A549 (cell line): ENCODE measurements at regions not wholly inside any gene's neighbourhood (a gene's known extent, or its start where the extent isn't known, plus 50 kb on each side); places are given as distances from the start of the nearest gene placed in this dataset.
A peak's percentile ranks its signal among the peaks of the same experiment; 100 is the strongest.

ENCODE experiments used
- ATAC-seq, 2 experiments: fragments of 200-7000 bp in 1 of 2; fragments of >200 bp in 1 of 2; cut with Nextera tagmentation in 1 of 2; cut with Tn5 transposase in 1 of 2; 3 replicates each; pipeline versions ENCODE4 v1.8.0 to v1.9.1; 2018 to 2020; ENCODE audit warnings: mild to moderate bottlenecking in 1 of 2, moderate library complexity in 1 of 2
- CTCF ChIA-PET: fragments of 300-600 bp; sonication (Branson Sonifier 250); formaldehyde crosslinking; extraction: SDS; loops from one replicate; lab custom pipeline; 2021; ENCODE audit warnings: antibody characterized with exemption, inconsistent platforms; lab: Yijun Ruan, JAX
- POLR2A ChIA-PET: fragments of 350-600 bp; formaldehyde crosslinking; extraction: SDS; loops from one replicate; lab custom pipeline; 2021; ENCODE audit warnings: antibody characterized with exemption, inconsistent platforms; lab: Yijun Ruan, JAX
- DNase-seq, 2 experiments: peaks; one replicate each; pipeline versions ENCODE4 v3.0.0 to v3.0.0-alpha.2; 2011 to 2016; ENCODE audit warnings: low read depth in 1 of 2, low spot score in 1 of 2
- FAIRE-seq: peaks from 2 replicates; lab custom pipeline; 2011; peaks lifted over from hg19 to GRCh38; lab: Jason Lieb, UNC
- H3K27ac ChIP-seq, 2 experiments: fragments of >200 bp; sonication (Bioruptor Twin); formaldehyde crosslinking; 3 replicates each; pipeline ENCODE4 v1.5.1; 2016 to 2017
- H3K4me1 ChIP-seq: fragments of >200 bp; sonication (Bioruptor Twin); formaldehyde crosslinking; 3 replicates; pipeline ENCODE4 v1.6.1; 2016
- H3K4me2 ChIP-seq: fragments of >200 bp; sonication (Bioruptor Twin); formaldehyde crosslinking; 3 replicates; pipeline ENCODE4 v1.6.1; 2016
- H3K4me3 ChIP-seq: fragments of >200 bp; sonication (Bioruptor Twin); formaldehyde crosslinking; 3 replicates; pipeline ENCODE4 v1.5.1; 2016
- H3K9me3 ChIP-seq: fragments of >200 bp; sonication (Bioruptor Twin); formaldehyde crosslinking; 3 replicates; pipeline ENCODE4 v1.6.1; 2016
- CBX8 ChIP-seq: fragments of 200-600 bp; sonication (generic); IDR thresholded peaks from 2 replicates; pipeline ENCODE4 v1.6.1; 2016
- CTCF ChIP-seq: fragments of >200 bp; sonication (Bioruptor Twin); formaldehyde crosslinking; IDR thresholded peaks from 3 replicates; pipeline ENCODE4 v1.5.1; 2016
- ELK1 ChIP-seq: fragments of 150-350 bp; IDR thresholded peaks from 2 replicates; pipeline ENCODE4 v1.6.1; 2014; ENCODE audit warnings: low read depth, mild to moderate bottlenecking, low read length
- EP300 ChIP-seq, 2 experiments: fragments of >200 bp; sonication (Bioruptor Twin); formaldehyde crosslinking; IDR thresholded peaks; 2 replicates in 1 of 2; 3 replicates in 1 of 2; pipeline ENCODE4 v1.6.1; 2016 to 2017
- FOSB ChIP-seq: fragments of 250-450 bp; sonication (Bioruptor Pico); IDR thresholded peaks from 2 replicates; pipeline ENCODE4 v1.5.0; 2020; ENCODE audit warnings: mild to moderate bottlenecking, moderate library complexity
- FOXS1 ChIP-seq: fragments of 250-450 bp; sonication (Bioruptor Pico); IDR thresholded peaks from 2 replicates; pipeline ENCODE4 v1.5.0; 2020; ENCODE audit warnings: mild to moderate bottlenecking, moderate library complexity
- GATA3 ChIP-seq: IDR thresholded peaks from 2 replicates; pipeline ENCODE4 v1.6.1; 2012; ENCODE audit warnings: borderline replicate concordance
- HMGXB4 ChIP-seq: fragments of 250-450 bp; sonication (Bioruptor Pico); IDR thresholded peaks from 2 replicates; pipeline ENCODE4 v1.5.0; 2021; ENCODE audit warnings: mild to moderate bottlenecking, moderate library complexity, borderline replicate concordance
- HOXB5 ChIP-seq: fragments of 250-450 bp; sonication (Bioruptor Pico); IDR thresholded peaks from 2 replicates; pipeline ENCODE4 v1.5.0; 2020; ENCODE audit warnings: mild to moderate bottlenecking, moderate library complexity
- JUNB ChIP-seq: fragments of >200 bp; sonication (Bioruptor Twin); formaldehyde crosslinking; IDR thresholded peaks from 2 replicates; pipeline ENCODE4 v1.6.1; 2016
- MAFK ChIP-seq: fragments of 450-650 bp; IDR thresholded peaks from 2 replicates; pipeline ENCODE4 v1.6.1; 2014; ENCODE audit not compliant: partially characterized antibody
- MAZ ChIP-seq: fragments of 150-350 bp; IDR thresholded peaks from 2 replicates; pipeline ENCODE4 v1.6.1; 2014; ENCODE audit warnings: antibody characterized with exemption, low read depth, low read length, borderline replicate concordance
- MYC ChIP-seq: IDR thresholded peaks from 2 replicates; pipeline ENCODE4 v1.6.1; 2012; ENCODE audit warnings: mild to moderate bottlenecking, inconsistent platforms, low read length, improper control_type of control experiment, borderline replicate concordance
- PBX3 ChIP-seq: IDR thresholded peaks from 2 replicates; pipeline ENCODE4 v1.6.1; 2012
- PHF8 ChIP-seq: fragments of 200-600 bp; sonication (generic); IDR thresholded peaks from 2 replicates; pipeline ENCODE4 v1.6.1; 2016; ENCODE audit warnings: low read depth, mild to moderate bottlenecking, antibody characterized with exemption, moderate library complexity, borderline replicate concordance
- SMC3 ChIP-seq: fragments of >200 bp; sonication (Bioruptor Twin); formaldehyde crosslinking; IDR thresholded peaks from 3 replicates; pipeline ENCODE4 v1.6.1; 2018; ENCODE audit warnings: inconsistent platforms
- TFCP2L1 ChIP-seq: fragments of 250-450 bp; sonication (Bioruptor Pico); IDR thresholded peaks from 2 replicates; pipeline ENCODE4 v1.5.0; 2021; ENCODE audit warnings: mild to moderate bottlenecking
- TP53 ChIP-seq: fragments of 250-450 bp; sonication (Bioruptor Pico); IDR thresholded peaks from 2 replicates; pipeline ENCODE4 v1.5.0; 2021; ENCODE audit warnings: mild to moderate bottlenecking, moderate library complexity
- USF2 ChIP-seq: fragments of 450-650 bp; IDR thresholded peaks from 2 replicates; pipeline ENCODE4 v1.6.1; 2014; ENCODE audit warnings: antibody characterized with exemption
- ZFP36 ChIP-seq: fragments of 450-650 bp; IDR thresholded peaks from 2 replicates; pipeline ENCODE4 v1.6.1; 2014; ENCODE audit warnings: borderline replicate concordance; ENCODE audit not compliant: partially characterized antibody
- ZSCAN20 ChIP-seq: fragments of 250-450 bp; sonication (Bioruptor Pico); IDR thresholded peaks from 2 replicates; pipeline ENCODE4 v1.8.0; 2022; ENCODE audit warnings: mild to moderate bottlenecking, moderate library complexity
- WGBS: methylation state at CpG from one replicate; pipeline ENCODE4 v1.1.6; 2017; ENCODE audit errors: missing lambda C conversion rate; 5-methylcytosine and 5-hydroxymethylcytosine counted together

GRCh38 chr5:74221413-74221812 is 419.1 kb downstream of the ENC1 start:
- Histone ChIP-seq H3K27ac (no peak overlapping the region), H3K4me1 (no peaks in the 10 kb centered on the region), H3K4me2 (no peak overlapping the region), H3K4me3 (no peak overlapping the region), H3K9me3 (peaks cover 5% of the 10 kb centered on the region; the same call in 2 of the 3 replicates)
- ChIA-PET CTCF (interaction anchor here (0.6 to 1.1 kb wide), 3 partner anchors 11 to 145 kb away, joined by 3 read pairs; no protein-coding TSS in a partner anchor), POLR2A (no interaction called here)
- TF ChIP-seq MAFK, result peak; percentile 76
- TF ChIP-seq FOSB (CRISPR knock-in tag), result no peak
- ATAC-seq (no peak), DNase-seq (no peak), FAIRE-seq (no peak)
- WGBS, result 77% methylated on average over 5 of the region's 5 CpGs

- H3K9me3 ChIP-seq, result no peaks in the 10 kb centered on the region; the same call in 2 of the 3 replicates
- 12% methylated on average over 1 of the region's 1 CpG for WGBS
- no peak overlapping the region for H3K4me3 ChIP-seq
- DNase-seq (no peak), ATAC-seq (no peak), FAIRE-seq (no peak)
- ChIA-PET POLR2A (no interaction called here), CTCF (interaction anchor here (1.0 to 1.6 kb wide), 2 partner anchors 12 to 424 kb away, joined by 3 read pairs; no protein-coding TSS in a partner anchor)
- no peak for TF ChIP-seq PBX3
- TF ChIP-seq MAFK, result no peak
- no peak for TF ChIP-seq GATA3
- TF ChIP-seq ELK1, result no peak
- TF ChIP-seq CTCF, result no peak
- TF ChIP-seq EP300 (IDR thresholded peaks at IDR 0.05), result no peak
- TF ChIP-seq USF2, result no peak
- TF ChIP-seq ZSCAN20 (CRISPR knock-in tag), result no peak
- TF ChIP-seq CBX8, result no peak
- TF ChIP-seq SMC3, result no peak
- TF ChIP-seq JUNB, result no peak
- no peak for TF ChIP-seq MAZ
- no peak for TF ChIP-seq TFCP2L1 (CRISPR knock-in tag)
- no peak for TF ChIP-seq HMGXB4 (CRISPR knock-in tag)
- TF ChIP-seq FOXS1, result no peak
- no peak for TF ChIP-seq ZFP36
- TF ChIP-seq TP53 (CRISPR knock-in tag), result no peak
- no peak for TF ChIP-seq MYC
- TF ChIP-seq PHF8, result no peak
- TF ChIP-seq HOXB5 (CRISPR knock-in tag), result no peak
- H3K27ac ChIP-seq, result no peak overlapping the region
- no peak overlapping the region for H3K4me2 ChIP-seq
- H3K4me1 ChIP-seq, result no peaks in the 10 kb centered on the region
Observed at GRCh38 chr5:74216012-74216411, 424.5 kb downstream of the ENC1 start.
